CD4-positive, alpha-beta T cell treated with Interleukin-6 for 4 hours (primary cell): ENCODE measurements at regions not wholly inside any gene's neighbourhood (a gene's known extent, or its start where the extent isn't known, plus 50 kb on each side); places are given as distances from the start of the nearest gene placed in this dataset.
A peak's percentile ranks its signal among the peaks of the same experiment; 100 is the strongest.

Experiments
- DNase-seq: peaks from one replicate; pipeline ENCODE4 v3.0.0-alpha.2; 2020; ENCODE audit warnings: mixed read lengths

GRCh38 chr14:65225299-65226159, 123.2 kb upstream of the MAX start:
- no peak for DNase-seq

GRCh38 chr14:65226824-65227604, 124.7 kb upstream of the MAX start:
- DNase-seq, result no peak

GRCh38 chr14:65228436-65228835, 126.1 kb upstream of the MAX start:
- DNase-seq, result no peak

GRCh38 chr14:65228956-65229747, 126.8 kb upstream of the MAX start:
- DNase-seq, result no peak

- peak; percentile 58 for DNase-seq
These were observed 127.7 kb upstream of the MAX start for GRCh38 chr14:65229748-65230728.

- DNase-seq, result no peak
These were observed 129.1 kb upstream of the MAX start for GRCh38 chr14:65231286-65231980.

- DNase-seq, result no peak
These were observed 132.5 kb upstream of the MAX start for GRCh38 chr14:65234752-65235361.

GRCh38 chr14:65237023-65237814, 134.9 kb upstream of the MAX start:
- no peak for DNase-seq

GRCh38 chr14:65237941-65238340, 135.6 kb upstream of the MAX start:
- no peak for DNase-seq

- DNase-seq, result no peak
These were observed 136.1 kb upstream of the MAX start for GRCh38 chr14:65238456-65238855.

GRCh38 chr14:65239143-65239937, 137.0 kb upstream of the MAX start:
- no peak for DNase-seq

- DNase-seq, result no peak
These were observed 137.6 kb upstream of the MAX start for GRCh38 chr14:65239938-65240296.

GRCh38 chr14:65241125-65241752, 138.9 kb upstream of the MAX start:
- no peak for DNase-seq

GRCh38 chr14:65242732-65243134, 140.4 kb upstream of the MAX start:
- no peak for DNase-seq

GRCh38 chr14:65243766-65244442, 141.6 kb upstream of the MAX start:
- peak; percentile 48 for DNase-seq

GRCh38 chr14:65249471-65250161, 147.3 kb upstream of the MAX start:
- DNase-seq, result no peak

GRCh38 chr14:65250162-65250495, 147.8 kb upstream of the MAX start:
- no peak for DNase-seq

- no peak for DNase-seq
These were observed 148.9 kb upstream of the MAX start for GRCh38 chr14:65251213-65251612.
